ENCODE measurements at regions not wholly inside any gene's neighbourhood (a gene's known extent, or its start where the extent isn't known, plus 50 kb on each side); places are given as distances from the start of the nearest gene placed in this dataset.

- TF ChIP-seq YY1 (IDR thresholded peaks at IDR 0.05; ENCODE audit: insufficient read depth, insufficient read length) = no peak
- TF ChIP-seq SUZ12 (IDR thresholded peaks at IDR 0.05; ENCODE audit: extremely low read depth, insufficient read depth, insufficient read length) = no peak
Measured at GRCh38 chr2:173434762-173435569, 80.3 kb downstream of the CDCA7 start.
